OCI-LY3 (cell line): ENCODE measurements at regions not wholly inside any gene's neighbourhood (a gene's known extent, or its start where the extent isn't known, plus 50 kb on each side); places are given as distances from the start of the nearest gene placed in this dataset.

Experiments used
- EZH2phosphoT487 ChIP-seq: fragments of 200-600 bp; shearing (Covaris generic); IDR thresholded peaks from 2 replicates; pipeline ENCODE4 v1.6.1; 2018; ENCODE audit warnings: antibody characterized with exemption, mixed run types, low read depth
- TF ChIP-seq, protein P1 (sequence below): fragments of 200-600, 300-600 bp; sonication (generic); IDR thresholded peaks from 2 replicates; pipeline ENCODE4 v1.5.1; 2014; ENCODE audit warnings: antibody characterized with exemption, low read length, low read depth

DNA sequence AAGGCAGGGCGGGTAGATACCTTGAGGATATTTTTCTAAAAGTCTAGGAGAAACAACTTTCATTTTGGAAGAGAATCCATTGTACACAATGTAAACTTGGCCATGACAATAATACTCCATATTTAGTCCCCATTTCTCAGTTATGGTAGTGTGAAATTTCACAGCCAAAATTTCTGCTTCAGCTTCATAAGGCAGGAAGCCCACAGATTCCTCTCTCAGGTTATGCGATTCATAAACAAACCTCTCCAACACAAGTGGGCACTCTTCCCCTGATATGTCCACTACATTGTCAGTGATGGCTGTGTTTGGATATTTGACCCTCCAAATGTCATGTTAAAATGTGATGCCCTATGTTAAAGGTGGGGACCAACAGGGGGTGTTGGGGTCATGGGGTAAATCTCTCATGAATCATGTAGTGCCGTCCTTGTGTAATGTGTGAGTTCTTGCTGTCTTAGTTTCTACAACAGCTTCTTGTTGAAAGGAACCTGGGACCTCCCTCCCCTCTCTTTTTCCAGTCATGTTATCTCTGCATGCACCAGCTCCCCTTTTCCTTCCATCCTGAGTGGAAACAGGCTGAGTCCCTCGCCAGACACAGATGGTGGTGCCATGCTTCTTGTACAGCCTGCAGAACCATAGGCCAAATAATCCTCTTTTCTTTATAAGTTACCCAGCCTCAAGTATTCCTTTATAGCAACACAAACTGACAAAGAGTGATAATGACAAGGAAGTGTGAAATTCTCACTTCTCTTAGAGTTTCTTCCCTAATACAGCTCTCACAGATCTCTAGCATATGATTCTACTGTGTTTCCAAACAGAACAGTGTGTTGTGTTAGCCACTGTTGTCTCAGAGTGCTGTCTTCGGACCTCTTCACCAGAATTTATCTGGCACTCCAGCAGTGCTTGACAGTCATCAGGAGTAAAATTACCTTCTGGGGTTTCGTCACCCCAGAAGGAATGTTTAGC is 598.4 kb upstream of the GNPDA2 start:
- TF ChIP-seq, protein P1, sequence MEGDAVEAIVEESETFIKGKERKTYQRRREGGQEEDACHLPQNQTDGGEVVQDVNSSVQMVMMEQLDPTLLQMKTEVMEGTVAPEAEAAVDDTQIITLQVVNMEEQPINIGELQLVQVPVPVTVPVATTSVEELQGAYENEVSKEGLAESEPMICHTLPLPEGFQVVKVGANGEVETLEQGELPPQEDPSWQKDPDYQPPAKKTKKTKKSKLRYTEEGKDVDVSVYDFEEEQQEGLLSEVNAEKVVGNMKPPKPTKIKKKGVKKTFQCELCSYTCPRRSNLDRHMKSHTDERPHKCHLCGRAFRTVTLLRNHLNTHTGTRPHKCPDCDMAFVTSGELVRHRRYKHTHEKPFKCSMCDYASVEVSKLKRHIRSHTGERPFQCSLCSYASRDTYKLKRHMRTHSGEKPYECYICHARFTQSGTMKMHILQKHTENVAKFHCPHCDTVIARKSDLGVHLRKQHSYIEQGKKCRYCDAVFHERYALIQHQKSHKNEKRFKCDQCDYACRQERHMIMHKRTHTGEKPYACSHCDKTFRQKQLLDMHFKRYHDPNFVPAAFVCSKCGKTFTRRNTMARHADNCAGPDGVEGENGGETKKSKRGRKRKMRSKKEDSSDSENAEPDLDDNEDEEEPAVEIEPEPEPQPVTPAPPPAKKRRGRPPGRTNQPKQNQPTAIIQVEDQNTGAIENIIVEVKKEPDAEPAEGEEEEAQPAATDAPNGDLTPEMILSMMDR: no peak
- no peak for TF ChIP-seq EZH2phosphoT487
